BJ (cell line): ENCODE measurements at regions not wholly inside any gene's neighbourhood (a gene's known extent, or its start where the extent isn't known, plus 50 kb on each side); places are given as distances from the start of the nearest gene placed in this dataset.
"Not testable (repeated sequence)": the region's sequence is repeated elsewhere in the genome, so short reads cannot be mapped to it uniquely, and the experiment has no call there.

Experiments used
- CTCF ChIA-PET: fragments of 350-600 bp; formaldehyde crosslinking; extraction: SDS; loops from one replicate; lab custom pipeline; 2021; ENCODE audit warnings: antibody characterized with exemption, inconsistent platforms; lab: Yijun Ruan, JAX
- POLR2A ChIA-PET: fragments of 300-600 bp; sonication (Branson Sonifier 250); formaldehyde crosslinking; extraction: SDS; loops from one replicate; lab custom pipeline; 2021; ENCODE audit warnings: antibody characterized with exemption; lab: Charles Lee
- DNase-seq: peaks from one replicate; pipeline ENCODE4 v3.0.0-alpha.2; 2011; ENCODE audit warnings: low read depth
- H3K27me3 ChIP-seq: 2 replicates; pipeline ENCODE4 v1.6.0; 2011; ENCODE audit warnings: low read length; ENCODE audit not compliant: control insufficient read depth, insufficient read depth
- H3K36me3 ChIP-seq: 2 replicates; pipeline ENCODE4 v1.5.1; 2011; ENCODE audit warnings: low read length; ENCODE audit not compliant: control insufficient read depth, insufficient read depth
- H3K4me3 ChIP-seq: 2 replicates; pipeline ENCODE4 v1.5.1; 2011; ENCODE audit warnings: low read depth, mild to moderate bottlenecking, control low read depth, low read length
- TF ChIP-seq, protein P1 (sequence below): IDR thresholded peaks from 2 replicates; pipeline ENCODE4 v1.5.1; 2011; ENCODE audit warnings: low read depth, mild to moderate bottlenecking, control low read depth, inconsistent platforms, low read length, moderate library complexity; ENCODE audit not compliant: insufficient read depth

DNA sequence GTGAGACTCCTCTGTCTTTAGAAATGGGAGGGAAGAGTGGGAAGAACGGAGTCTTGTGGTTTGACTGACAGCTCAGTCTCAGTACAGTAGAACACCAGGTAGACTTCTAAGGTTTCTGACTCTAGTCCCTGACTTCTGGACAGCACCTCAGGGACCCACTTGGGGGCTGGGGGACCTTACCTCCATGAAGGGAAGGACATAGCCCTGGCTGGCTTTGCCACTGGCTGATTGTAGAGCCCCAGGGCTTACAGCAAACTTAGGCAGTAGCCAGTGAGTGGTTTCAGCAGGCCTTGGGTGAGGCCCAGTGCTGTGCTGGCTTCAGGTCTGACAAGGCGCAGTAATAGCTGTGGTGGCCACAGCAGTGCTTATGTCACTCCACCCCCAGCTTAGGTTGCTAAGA is 290.0 kb upstream of the PRR16 start:
- DNase-seq: no peak
- TF ChIP-seq, protein P1, sequence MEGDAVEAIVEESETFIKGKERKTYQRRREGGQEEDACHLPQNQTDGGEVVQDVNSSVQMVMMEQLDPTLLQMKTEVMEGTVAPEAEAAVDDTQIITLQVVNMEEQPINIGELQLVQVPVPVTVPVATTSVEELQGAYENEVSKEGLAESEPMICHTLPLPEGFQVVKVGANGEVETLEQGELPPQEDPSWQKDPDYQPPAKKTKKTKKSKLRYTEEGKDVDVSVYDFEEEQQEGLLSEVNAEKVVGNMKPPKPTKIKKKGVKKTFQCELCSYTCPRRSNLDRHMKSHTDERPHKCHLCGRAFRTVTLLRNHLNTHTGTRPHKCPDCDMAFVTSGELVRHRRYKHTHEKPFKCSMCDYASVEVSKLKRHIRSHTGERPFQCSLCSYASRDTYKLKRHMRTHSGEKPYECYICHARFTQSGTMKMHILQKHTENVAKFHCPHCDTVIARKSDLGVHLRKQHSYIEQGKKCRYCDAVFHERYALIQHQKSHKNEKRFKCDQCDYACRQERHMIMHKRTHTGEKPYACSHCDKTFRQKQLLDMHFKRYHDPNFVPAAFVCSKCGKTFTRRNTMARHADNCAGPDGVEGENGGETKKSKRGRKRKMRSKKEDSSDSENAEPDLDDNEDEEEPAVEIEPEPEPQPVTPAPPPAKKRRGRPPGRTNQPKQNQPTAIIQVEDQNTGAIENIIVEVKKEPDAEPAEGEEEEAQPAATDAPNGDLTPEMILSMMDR: no peak
- no peaks in the 10 kb centered on the region for H3K27me3 ChIP-seq
- H3K4me3 ChIP-seq: no peak overlapping the region
- POLR2A ChIA-PET: no interaction called here
- H3K36me3 ChIP-seq: no peaks in the 10 kb centered on the region
- CTCF ChIA-PET: no interaction called here

DNA sequence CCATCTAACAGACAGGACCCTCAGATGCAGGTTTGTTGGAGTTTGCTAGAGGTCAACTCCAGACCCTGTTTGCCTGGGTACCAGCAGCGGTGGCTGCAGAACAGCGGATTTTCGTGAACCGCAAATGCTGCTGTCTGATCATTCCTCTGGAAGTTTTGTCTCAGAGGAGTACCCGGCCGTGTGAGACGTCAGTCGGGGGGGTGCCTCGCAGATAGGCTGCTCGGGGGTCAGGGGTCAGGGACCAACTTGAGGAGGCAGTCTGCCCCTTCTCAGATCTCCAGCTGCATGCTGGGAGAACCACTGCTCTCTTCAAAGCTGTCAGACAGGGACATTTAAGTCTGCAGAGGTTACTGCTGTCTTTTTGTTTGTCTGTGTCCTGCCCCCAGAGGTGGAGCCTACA is 282.9 kb upstream of the PRR16 start:
- H3K27me3 ChIP-seq, CTCF ChIA-PET, POLR2A ChIA-PET, DNase-seq, H3K4me3 ChIP-seq, H3K36me3 ChIP-seq: not testable (repeated sequence)

DNA sequence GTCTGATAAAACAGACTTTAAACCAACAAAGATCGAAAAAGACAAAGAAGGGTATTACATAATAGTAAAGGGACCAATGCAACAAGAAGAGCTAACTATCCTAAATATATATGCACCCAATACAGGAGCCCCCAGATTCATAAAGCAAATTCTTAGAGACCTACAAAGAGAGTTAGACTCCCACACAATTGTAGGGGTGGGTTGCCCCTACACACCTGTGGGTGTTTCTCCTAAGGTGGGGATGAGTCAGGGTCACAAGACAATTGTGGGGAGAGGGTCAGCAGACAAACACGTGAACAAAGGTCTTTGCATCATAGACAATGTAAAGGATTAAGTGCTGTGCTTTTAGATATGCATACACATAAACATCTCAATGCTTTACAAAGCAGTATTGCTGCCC is 269.4 kb upstream of the PRR16 start:
- H3K27me3 ChIP-seq, POLR2A ChIA-PET, H3K4me3 ChIP-seq, H3K36me3 ChIP-seq, DNase-seq, CTCF ChIA-PET: not testable (repeated sequence)

DNA sequence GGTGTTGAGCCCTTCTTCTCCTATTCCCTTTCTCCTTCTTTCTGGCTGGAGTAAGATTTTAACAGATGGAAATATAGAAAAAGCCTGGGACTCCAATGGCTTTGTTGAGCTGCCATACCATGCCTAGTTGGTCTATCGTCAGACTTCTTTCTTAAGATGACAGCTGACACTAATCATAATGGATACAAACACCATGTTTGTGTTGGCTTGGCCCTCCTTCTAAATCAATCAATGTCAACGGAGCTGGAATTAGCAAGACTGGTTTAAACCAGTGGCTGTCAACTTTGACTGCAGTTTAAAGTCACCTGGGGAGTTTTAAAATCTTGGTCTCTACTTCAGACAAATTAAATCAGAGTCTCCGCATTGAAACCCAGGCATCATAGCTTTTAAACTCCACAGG is 264.5 kb upstream of the PRR16 start:
- ChIA-PET POLR2A (no interaction called here), CTCF (interaction anchor here (1.5 kb wide), 1 partner anchor 14 kb away, joined by 3 read pairs; no protein-coding TSS in a partner anchor)
- Histone ChIP-seq H3K27me3 (no peaks in the 10 kb centered on the region), H3K4me3 (no peak overlapping the region), H3K36me3 (no peaks in the 10 kb centered on the region)
- TF ChIP-seq, protein P1: no peak
- no peak for DNase-seq

DNA sequence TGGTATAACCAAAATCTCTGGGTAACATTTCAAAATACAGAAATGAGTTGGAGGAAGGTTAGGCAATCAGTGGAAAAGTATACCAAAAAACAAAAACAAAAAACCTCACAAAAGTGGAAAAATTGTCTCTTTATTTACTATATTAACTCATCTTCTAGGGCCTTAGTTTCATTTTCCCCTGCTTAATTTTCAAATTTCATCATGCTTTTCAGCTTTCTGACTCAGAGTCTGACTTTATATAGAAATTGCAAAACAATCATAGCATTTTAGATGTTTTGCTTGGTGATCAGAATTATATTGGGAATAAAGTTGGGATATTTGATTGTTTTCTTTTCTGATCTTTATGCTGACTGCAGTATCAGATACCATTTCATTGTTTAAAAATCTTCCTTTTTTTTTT is 257.0 kb upstream of the PRR16 start:
- Histone ChIP-seq H3K36me3 (no peaks in the 10 kb centered on the region), H3K4me3 (no peak overlapping the region), H3K27me3 (no peaks in the 10 kb centered on the region)
- ChIA-PET POLR2A (no interaction called here), CTCF (no interaction called here)
- DNase-seq: peak; percentile 5
- TF ChIP-seq, protein P1: no peak

DNA sequence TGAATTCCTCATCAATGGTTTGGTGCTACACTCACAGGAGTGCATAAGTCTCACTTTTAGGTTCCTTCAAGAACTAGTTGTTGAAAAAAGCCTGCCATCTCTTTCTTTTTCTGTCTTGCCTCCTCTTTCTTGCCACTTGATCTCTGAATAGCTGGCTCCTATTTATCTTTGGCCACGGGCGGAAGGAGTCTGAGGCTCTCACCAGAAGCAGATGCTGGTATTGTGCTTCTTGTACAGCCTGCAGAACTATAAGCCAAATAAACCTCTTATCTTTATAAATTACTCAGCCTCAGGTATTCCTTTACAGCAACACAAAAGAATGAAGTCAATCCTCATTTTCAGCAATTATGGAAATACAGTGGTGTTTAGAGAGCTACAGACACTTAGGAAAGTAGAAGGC is 247.1 kb upstream of the PRR16 start:
- POLR2A ChIA-PET: no interaction called here
- no peak for DNase-seq
- Histone ChIP-seq H3K4me3 (no peak overlapping the region), H3K36me3 (no peaks in the 10 kb centered on the region), H3K27me3 (no peaks in the 10 kb centered on the region)
- CTCF ChIA-PET: interaction anchor here (1.4 kb wide), 1 partner anchor 41 kb away, joined by 4 read pairs; no protein-coding TSS in a partner anchor
- TF ChIP-seq, protein P1: no peak
